Hepatocyte (in vitro differentiated cells): ENCODE measurements at regions not wholly inside any gene's neighbourhood (a gene's known extent, or its start where the extent isn't known, plus 50 kb on each side); places are given as distances from the start of the nearest gene placed in this dataset.

Experiments used
- DNase-seq: peaks from one replicate; pipeline ENCODE4 v3.0.0-alpha.2; 2016; ENCODE audit warnings: low spot score
- H2AFZ ChIP-seq: fragments of 200-600 bp; sonication (generic); 2 replicates; pipeline ENCODE4 v1.6.0; 2016; ENCODE audit warnings: antibody characterized with exemption, mild to moderate bottlenecking
- H3K27ac ChIP-seq: fragments of 200-600 bp; sonication (generic); 2 replicates; pipeline ENCODE4 v1.5.1; 2016; ENCODE audit warnings: mild to moderate bottlenecking
- H3K27me3 ChIP-seq: fragments of 200-600 bp; sonication (generic); 2 replicates; pipeline ENCODE4 v1.6.1; 2016
- H3K36me3 ChIP-seq: fragments of 200-600 bp; sonication (generic); replicated peaks from 2 replicates; pipeline ENCODE4 v1.5.1; 2016; ENCODE audit warnings: low read depth; ENCODE audit not compliant: insufficient read depth
- H3K4me1 ChIP-seq: fragments of 200-600 bp; sonication (generic); 2 replicates; pipeline ENCODE4 v1.5.1; 2016; ENCODE audit warnings: mild to moderate bottlenecking, moderate library complexity; ENCODE audit not compliant: insufficient read depth
- H3K4me2 ChIP-seq: fragments of 200-600 bp; sonication (generic); 2 replicates; pipeline ENCODE4 v1.6.0; 2016
- H3K4me3 ChIP-seq: fragments of 200-600 bp; sonication (generic); 2 replicates; pipeline ENCODE4 v1.5.1; 2016; ENCODE audit warnings: mild to moderate bottlenecking
- H3K79me2 ChIP-seq: fragments of 200-600 bp; sonication (generic); 2 replicates; pipeline ENCODE4 v1.6.0; 2017; ENCODE audit warnings: mild to moderate bottlenecking
- H3K9me2 ChIP-seq: fragments of 200-600 bp; sonication (generic); replicated peaks from 2 replicates; pipeline ENCODE4 v1.6.0; 2017; ENCODE audit warnings: mild to moderate bottlenecking; ENCODE audit not compliant: insufficient read depth
- H3K9me3 ChIP-seq: fragments of 200-600 bp; sonication (generic); 2 replicates; pipeline ENCODE4 v1.5.1; 2016; ENCODE audit warnings: low read depth, mild to moderate bottlenecking
- H4K20me1 ChIP-seq: fragments of 200-600 bp; sonication (generic); 2 replicates; pipeline ENCODE4 v1.6.0; 2016; ENCODE audit warnings: mild to moderate bottlenecking; ENCODE audit not compliant: insufficient read depth, poor library complexity, severe bottlenecking
- CTCF ChIP-seq: fragments of 200-600 bp; sonication (generic); IDR thresholded peaks from 2 replicates; pipeline ENCODE4 v1.5.1; 2016; ENCODE audit warnings: antibody characterized with exemption, mild to moderate bottlenecking; ENCODE audit not compliant: poor library complexity
- EZH2 ChIP-seq: fragments of 200-600 bp; sonication (generic); IDR thresholded peaks from 2 replicates; pipeline ENCODE4 v1.6.1; 2016; ENCODE audit warnings: antibody characterized with exemption, mild to moderate bottlenecking, borderline replicate concordance
- EZH2phosphoT487 ChIP-seq: fragments of 200-600 bp; sonication (generic); IDR thresholded peaks from one replicate; pipeline ENCODE4 v1.6.1; 2018; ENCODE audit warnings: antibody characterized with exemption, mild to moderate bottlenecking, low read depth, moderate library complexity; ENCODE audit not compliant: unreplicated experiment, severe bottlenecking
- WGBS: methylation state at CpG from one replicate; pipeline ENCODE4 v1.1.6; 2016; ENCODE audit warnings: low lambda C conversion rate; ENCODE audit errors: missing lambda C conversion rate; 5-methylcytosine and 5-hydroxymethylcytosine counted together

GRCh38 chr9:18353473-18353872, 120.5 kb upstream of the ADAMTSL1 start:
- Histone ChIP-seq H3K4me3 (no peak overlapping the region), H3K36me3 (no peaks in the 10 kb centered on the region), H3K79me2 (no peaks in the 10 kb centered on the region), H4K20me1 (no peaks in the 10 kb centered on the region), H3K4me2 (no peak overlapping the region), H3K27ac (no peak overlapping the region), H3K27me3 (no peaks in the 10 kb centered on the region), H3K9me2 (no peaks in the 10 kb centered on the region), H2AFZ (no peak overlapping the region), H3K4me1 (no peaks in the 10 kb centered on the region), H3K9me3 (no peaks in the 10 kb centered on the region)
- TF ChIP-seq EZH2phosphoT487 (no peak), EZH2 (no peak), CTCF (no peak)
- no peak for DNase-seq

GRCh38 chr9:18357321-18357720, 116.6 kb upstream of the ADAMTSL1 start:
- TF ChIP-seq CTCF (no peak), EZH2phosphoT487 (no peak), EZH2 (no peak)

GRCh38 chr9:18358325-18358724, 115.6 kb upstream of the ADAMTSL1 start:
- H3K27me3 ChIP-seq = no peaks in the 10 kb centered on the region
- no peak overlapping the region for H3K27ac ChIP-seq
- H3K4me3 ChIP-seq = no peak overlapping the region
- no peak overlapping the region for H2AFZ ChIP-seq
- H3K79me2 ChIP-seq = no peaks in the 10 kb centered on the region
- H3K9me3 ChIP-seq = no peaks in the 10 kb centered on the region
- DNase-seq = no peak
- WGBS = 96% methylated on average over 2 of the region's 2 CpGs
- H3K36me3 ChIP-seq = no peaks in the 10 kb centered on the region
- TF ChIP-seq CTCF (no peak), EZH2 (no peak), EZH2phosphoT487 (no peak)
- no peaks in the 10 kb centered on the region for H3K9me2 ChIP-seq
- H3K4me1 ChIP-seq = peaks cover 5% of the 10 kb centered on the region
- H3K4me2 ChIP-seq = no peak overlapping the region
- H4K20me1 ChIP-seq = no peaks in the 10 kb centered on the region

More at GRCh38 chr9:18357321-18357720, 116.6 kb upstream of the ADAMTSL1 start:
- no peak overlapping the region for H3K4me3 ChIP-seq
- H4K20me1 ChIP-seq = no peaks in the 10 kb centered on the region
- no peaks in the 10 kb centered on the region for H3K9me2 ChIP-seq
- H3K27ac ChIP-seq = no peak overlapping the region
- no peaks in the 10 kb centered on the region for H3K9me3 ChIP-seq
- no peaks in the 10 kb centered on the region for H3K36me3 ChIP-seq
- no peaks in the 10 kb centered on the region for H3K4me1 ChIP-seq
- no peak overlapping the region for H3K4me2 ChIP-seq
- no peak for DNase-seq
- H3K79me2 ChIP-seq = no peaks in the 10 kb centered on the region
- 88% methylated on average over 1 of the region's 1 CpG for WGBS
- H3K27me3 ChIP-seq = no peaks in the 10 kb centered on the region
- no peak overlapping the region for H2AFZ ChIP-seq

GRCh38 chr9:18359335-18359734, 114.6 kb upstream of the ADAMTSL1 start:
- no peaks in the 10 kb centered on the region for H3K36me3 ChIP-seq
- DNase-seq = no peak
- H3K9me2 ChIP-seq = no peaks in the 10 kb centered on the region
- H3K4me3 ChIP-seq = no peak overlapping the region
- TF ChIP-seq CTCF = no peak
- TF ChIP-seq EZH2phosphoT487 = no peak
- no peak for TF ChIP-seq EZH2
- H2AFZ ChIP-seq = no peak overlapping the region
- 92% methylated on average over 1 of the region's 1 CpG for WGBS
- H3K4me1 ChIP-seq = peaks cover 5% of the 10 kb centered on the region
- no peak overlapping the region for H3K4me2 ChIP-seq
- no peak overlapping the region for H3K27ac ChIP-seq
- H3K9me3 ChIP-seq = no peaks in the 10 kb centered on the region
- H4K20me1 ChIP-seq = no peaks in the 10 kb centered on the region
- no peaks in the 10 kb centered on the region for H3K27me3 ChIP-seq
- no peaks in the 10 kb centered on the region for H3K79me2 ChIP-seq
